SK-N-MC (cell line): ENCODE measurements at regions not wholly inside any gene's neighbourhood (a gene's known extent, or its start where the extent isn't known, plus 50 kb on each side); places are given as distances from the start of the nearest gene placed in this dataset.

ENCODE experiments used
- DNase-seq: peaks from one replicate; pipeline ENCODE4 v3.0.0-alpha.2; 2011; ENCODE audit warnings: low read depth, low spot score
- H3K27ac ChIP-seq: fragments of 200-600 bp; sonication (generic); 2 replicates; pipeline ENCODE4 v1.5.1; 2016; ENCODE audit warnings: mixed run types
- H3K36me3 ChIP-seq: fragments of 200-600 bp; sonication (generic); 2 replicates; pipeline ENCODE4 v1.6.1; 2017; ENCODE audit warnings: antibody characterized with exemption, low read length, mixed read lengths; ENCODE audit not compliant: insufficient read depth
- H3K4me3 ChIP-seq: fragments of 200-600 bp; sonication (generic); 2 replicates; pipeline ENCODE4 v1.5.1; 2016
- H3K9ac ChIP-seq: fragments of 200-600 bp; sonication (generic); 2 replicates; pipeline ENCODE4 v1.8.0; 2017; ENCODE audit warnings: mixed run types, mixed read lengths; ENCODE audit not compliant: insufficient read length
- H3K9me3 ChIP-seq: fragments of 200-600 bp; sonication (generic); 2 replicates; pipeline ENCODE4 v1.6.1; 2017; ENCODE audit warnings: low read depth, mild to moderate bottlenecking, antibody characterized with exemption, low read length, moderate library complexity, mixed read lengths
- EZH2 ChIP-seq: fragments of 200-600 bp; sonication (generic); IDR thresholded peaks from one replicate; pipeline ENCODE4 v1.6.1; 2017; ENCODE audit warnings: antibody characterized with exemption
- FOXP2 ChIP-seq: optimal IDR thresholded peaks from 2 replicates; pipeline ENCODE3; 2011; ENCODE audit warnings: mild to moderate bottlenecking, moderate library complexity; ENCODE audit not compliant: insufficient read depth; ENCODE audit errors: extremely low read length, control extremely low read depth
- POLR2AphosphoS5 ChIP-seq: IDR thresholded peaks from 2 replicates; pipeline ENCODE4 v1.6.1; 2012; ENCODE audit warnings: mild to moderate bottlenecking, low read depth, low read length, borderline replicate concordance

DNA sequence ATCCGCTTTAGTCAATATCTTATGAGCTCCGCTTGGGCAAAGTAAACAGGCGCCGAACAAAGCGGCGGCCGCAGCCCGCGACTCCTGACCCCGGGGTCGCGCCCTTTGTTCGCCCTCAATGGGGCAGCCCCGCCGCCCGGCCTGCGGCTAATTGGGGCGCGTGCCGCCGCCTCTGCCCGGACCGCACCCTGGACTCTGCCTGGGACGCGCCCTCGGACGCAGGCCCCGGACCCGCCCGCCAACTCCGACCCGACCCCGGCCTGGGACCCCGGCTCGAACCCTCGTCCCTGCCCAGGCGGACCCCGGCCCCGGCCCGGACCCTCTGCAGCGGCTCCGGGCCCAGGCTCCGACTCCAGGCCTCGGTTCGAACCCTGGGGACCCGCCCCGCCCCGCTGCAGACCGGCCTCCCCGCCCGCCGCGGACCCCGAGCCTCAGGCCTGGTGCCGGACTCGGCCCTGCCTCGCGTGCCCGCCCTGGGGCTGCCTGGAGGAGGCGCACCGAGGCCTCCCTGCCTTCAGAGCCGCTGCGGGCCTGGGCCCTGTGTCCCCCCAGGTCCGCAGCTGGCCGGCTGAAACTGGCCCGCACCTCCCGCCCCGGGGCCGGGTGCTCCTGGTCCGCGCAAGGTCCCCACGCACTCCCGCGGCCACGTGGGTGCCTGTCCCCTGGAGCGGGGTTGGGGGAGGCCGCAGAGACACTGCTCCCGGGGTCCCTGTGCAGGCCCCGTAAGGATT, 84.7 kb upstream of the WNT7B start:
- no peaks in the 10 kb centered on the region for H3K36me3 ChIP-seq
- peak overlapping the region; percentile 100; the same call in 1 of the 2 replicates for H3K27ac ChIP-seq
- H3K4me3 ChIP-seq: no peak overlapping the region
- H3K9me3 ChIP-seq: no peaks in the 10 kb centered on the region
- DNase-seq: no peak
- no peak overlapping the region for H3K9ac ChIP-seq
- TF ChIP-seq POLR2AphosphoS5 (no peak), EZH2 (no peak), FOXP2 (no peak)

DNA sequence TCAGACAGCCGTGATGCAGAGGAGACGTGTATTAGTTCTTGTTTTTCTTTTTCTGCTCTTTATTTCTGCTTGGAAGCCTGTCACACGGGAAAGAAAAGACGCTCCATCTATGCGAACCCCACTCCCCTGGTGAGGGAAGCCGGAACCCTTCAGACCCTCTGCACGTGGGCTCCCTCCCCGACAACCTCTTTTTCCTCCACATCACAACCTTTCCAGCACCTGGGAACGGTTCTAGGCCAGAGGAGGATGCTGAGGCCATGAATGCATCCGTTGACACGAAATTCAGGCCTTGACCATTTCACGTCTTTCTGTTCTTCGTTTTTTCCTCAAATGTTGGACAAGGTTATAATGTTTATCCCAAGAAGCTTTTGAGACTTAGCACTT, 85.3 kb upstream of the WNT7B start:
- Histone ChIP-seq H3K27ac (peak overlapping the region; percentile 100), H3K9ac (no peak overlapping the region), H3K9me3 (no peaks in the 10 kb centered on the region), H3K36me3 (no peaks in the 10 kb centered on the region), H3K4me3 (no peak overlapping the region)
- no peak for DNase-seq
- TF ChIP-seq EZH2 (no peak), POLR2AphosphoS5 (no peak), FOXP2 (no peak)

DNA sequence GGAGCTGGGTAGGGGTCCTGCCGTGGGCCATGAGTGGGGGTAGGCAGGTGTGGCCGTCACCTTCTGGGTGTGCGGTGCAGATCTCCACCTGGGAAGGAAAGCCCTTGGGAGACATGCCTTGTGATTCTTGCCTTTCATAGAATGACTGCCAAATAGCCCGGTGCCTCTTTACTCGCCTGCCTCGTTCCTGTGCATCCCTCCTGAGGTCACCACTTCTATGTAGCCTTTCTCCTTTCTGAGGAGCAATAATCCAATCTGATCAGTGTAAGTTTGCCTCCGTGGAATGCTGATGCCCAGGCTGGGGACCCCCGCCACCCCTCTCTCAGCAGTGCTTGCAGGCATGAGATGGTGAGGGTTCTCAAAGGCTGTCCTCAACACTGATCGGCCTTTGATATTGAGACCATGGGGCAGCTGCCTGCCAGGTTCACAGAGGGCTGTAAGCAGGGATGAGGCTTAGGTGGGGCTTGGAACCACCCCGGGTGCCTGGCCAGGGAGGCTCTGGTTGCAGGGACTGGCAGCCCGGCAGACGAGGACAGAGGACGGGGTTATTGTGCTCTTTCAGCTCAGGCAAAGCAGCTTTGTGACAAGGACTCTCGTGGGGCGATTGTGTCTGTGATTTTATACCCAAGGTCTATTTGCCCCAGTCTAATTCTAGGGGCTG, 86.1 kb upstream of the WNT7B start:
- Histone ChIP-seq H3K36me3 (no peaks in the 10 kb centered on the region), H3K9ac (no peak overlapping the region), H3K27ac (peak overlapping the region; percentile 100), H3K9me3 (no peaks in the 10 kb centered on the region), H3K4me3 (no peak overlapping the region)
- TF ChIP-seq EZH2 (no peak), POLR2AphosphoS5 (no peak), FOXP2 (no peak)
- DNase-seq: no peak

DNA sequence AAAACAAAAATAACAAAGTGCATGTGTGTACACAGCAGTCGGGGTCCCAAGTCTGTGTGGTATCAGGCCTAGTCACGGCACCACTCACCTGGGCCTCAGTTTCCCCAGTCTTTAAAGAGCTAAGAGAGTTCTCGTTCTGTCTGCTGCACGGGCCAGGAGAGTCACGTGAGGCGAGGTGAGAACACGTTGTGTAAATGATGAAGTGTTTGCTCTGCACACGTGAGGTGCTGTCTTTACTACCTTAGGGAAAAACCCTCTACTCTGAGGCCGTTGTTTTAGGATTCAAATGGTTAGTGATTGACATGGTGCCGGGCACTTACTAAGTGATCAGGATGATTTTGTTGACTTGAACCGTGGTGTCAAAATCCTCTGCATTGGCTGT, 86.5 kb upstream of the PPARA start:
- Histone ChIP-seq H3K36me3 (no peaks in the 10 kb centered on the region), H3K27ac (peak overlapping the region; percentile 100), H3K4me3 (no peak overlapping the region), H3K9me3 (no peaks in the 10 kb centered on the region), H3K9ac (peak overlapping the region; percentile 98)
- no peak for DNase-seq
- TF ChIP-seq POLR2AphosphoS5 (no peak), EZH2 (no peak), FOXP2 (no peak)

DNA sequence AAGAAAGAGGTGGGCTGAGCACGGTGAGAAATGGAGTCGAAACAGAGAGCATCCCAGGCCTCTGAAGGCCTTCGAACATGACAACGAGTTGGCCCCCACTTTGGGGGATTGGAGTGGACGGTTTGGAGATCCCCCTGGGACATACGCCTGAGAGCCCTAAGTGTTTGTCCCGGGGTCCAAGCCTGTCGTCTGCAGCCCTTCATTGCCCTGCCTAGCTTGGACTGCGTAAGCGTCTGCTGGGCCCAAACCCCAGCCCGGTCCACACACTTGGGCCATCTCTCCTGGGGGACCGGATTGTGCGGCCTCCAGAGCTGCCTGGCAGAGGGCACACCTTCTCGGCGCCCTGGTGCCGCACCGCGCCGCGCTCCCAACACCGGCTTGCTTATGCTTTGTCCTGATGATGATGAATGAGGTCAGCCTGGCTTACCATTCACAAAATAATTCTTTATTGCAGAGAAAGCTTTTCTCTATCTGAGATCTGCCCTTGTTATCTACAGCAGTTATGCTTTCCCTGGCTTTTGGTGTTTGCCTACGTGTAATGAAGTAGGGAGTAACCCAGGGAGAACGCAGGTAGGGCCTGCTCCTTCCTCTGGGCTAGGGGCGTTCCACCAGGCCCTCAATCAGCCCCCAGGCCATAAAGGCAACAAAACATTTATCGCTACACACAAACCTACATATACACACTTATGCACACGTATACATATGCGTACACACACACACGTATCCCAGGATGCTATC, 85.9 kb upstream of the PPARA start:
- DNase-seq: no peak
- H3K9ac ChIP-seq: peak overlapping the region; percentile 98
- TF ChIP-seq FOXP2: no peak
- no peak for TF ChIP-seq POLR2AphosphoS5
- no peak for TF ChIP-seq EZH2
- H3K9me3 ChIP-seq: no peaks in the 10 kb centered on the region
- H3K4me3 ChIP-seq: peak overlapping the region; percentile 89
- H3K27ac ChIP-seq: peak overlapping the region; percentile 100
- H3K36me3 ChIP-seq: no peaks in the 10 kb centered on the region

DNA sequence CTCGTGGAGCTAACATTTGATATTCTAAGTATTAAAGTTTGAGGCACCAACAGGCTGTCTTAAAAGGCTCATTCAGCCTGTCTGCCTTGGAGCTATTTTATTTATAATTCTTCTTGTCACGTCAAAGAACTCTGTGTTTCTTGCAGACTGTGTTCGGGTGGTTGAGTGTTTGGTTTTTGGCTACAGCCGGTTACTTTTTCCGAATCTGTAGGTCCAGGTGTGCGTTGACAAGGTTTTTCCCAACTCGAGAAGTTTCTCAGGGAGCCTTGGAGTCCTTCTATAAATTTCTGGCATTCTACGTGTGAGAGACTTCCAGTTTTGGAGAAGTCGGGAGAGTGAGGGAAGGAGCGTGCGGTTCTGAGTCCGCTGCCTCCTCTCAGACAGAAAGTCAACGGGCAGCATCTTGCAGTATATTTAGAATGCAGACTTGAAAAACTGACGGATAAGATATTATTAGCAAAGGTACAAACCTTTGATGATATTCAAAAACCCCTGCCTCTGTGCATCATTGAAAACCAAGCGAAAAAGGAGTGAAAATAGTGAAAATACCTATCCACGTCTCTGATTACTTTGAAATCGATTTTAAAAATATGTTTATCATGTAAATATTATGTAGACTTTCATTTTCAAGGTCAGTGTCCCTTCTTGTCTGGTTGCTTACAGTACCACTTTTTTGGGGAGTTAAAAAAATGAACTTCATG, 85.2 kb upstream of the PPARA start:
- TF ChIP-seq FOXP2: no peak
- TF ChIP-seq POLR2AphosphoS5: no peak
- no peak for TF ChIP-seq EZH2
- H3K9ac ChIP-seq: peak overlapping the region; percentile 98
- H3K36me3 ChIP-seq: no peaks in the 10 kb centered on the region
- DNase-seq: no peak
- H3K9me3 ChIP-seq: no peaks in the 10 kb centered on the region
- peak overlapping the region; percentile 100 for H3K27ac ChIP-seq
- H3K4me3 ChIP-seq: peak overlapping the region; percentile 89

DNA sequence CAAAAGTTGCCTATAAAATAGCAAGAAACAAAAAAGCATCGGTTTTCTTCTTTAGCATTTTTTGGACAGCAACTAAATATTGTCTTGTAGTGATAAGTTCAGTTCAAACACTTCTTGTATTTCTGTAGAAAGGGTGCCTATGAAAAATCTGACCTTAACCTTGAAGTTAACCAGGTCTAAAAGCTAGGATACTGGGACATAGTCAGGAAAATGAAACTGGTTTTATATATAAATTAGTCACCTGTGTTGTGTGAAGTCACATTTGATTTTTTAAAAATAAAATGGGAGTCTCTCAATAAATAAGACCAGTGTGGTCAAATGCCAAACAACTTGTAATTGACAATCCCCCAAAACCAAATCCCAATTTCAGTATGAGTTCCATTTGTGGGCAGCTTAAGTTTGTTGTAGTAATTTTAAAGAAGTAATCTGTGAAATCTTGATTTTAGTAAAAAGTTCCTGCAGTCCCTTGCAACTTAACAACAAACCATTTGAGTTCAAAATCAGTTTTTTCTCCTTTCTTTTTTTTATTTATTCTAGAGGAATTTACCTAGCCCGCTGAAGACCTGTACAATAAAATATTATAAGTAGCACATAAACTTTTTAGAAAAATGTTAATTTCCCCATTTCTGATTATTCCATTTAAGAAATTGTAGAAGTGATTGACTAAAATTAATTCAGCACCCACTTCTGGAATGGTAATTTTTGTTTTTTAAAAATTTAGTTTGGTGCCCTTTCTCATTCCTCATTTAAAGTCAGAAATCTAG, 84.5 kb upstream of the PPARA start:
- Histone ChIP-seq H3K27ac (peak overlapping the region; percentile 100), H3K9ac (peak overlapping the region; percentile 98), H3K36me3 (no peaks in the 10 kb centered on the region), H3K9me3 (no peaks in the 10 kb centered on the region), H3K4me3 (peak overlapping the region; percentile 89)
- no peak for DNase-seq
- TF ChIP-seq EZH2 (no peak), POLR2AphosphoS5 (no peak), FOXP2 (no peak)

DNA sequence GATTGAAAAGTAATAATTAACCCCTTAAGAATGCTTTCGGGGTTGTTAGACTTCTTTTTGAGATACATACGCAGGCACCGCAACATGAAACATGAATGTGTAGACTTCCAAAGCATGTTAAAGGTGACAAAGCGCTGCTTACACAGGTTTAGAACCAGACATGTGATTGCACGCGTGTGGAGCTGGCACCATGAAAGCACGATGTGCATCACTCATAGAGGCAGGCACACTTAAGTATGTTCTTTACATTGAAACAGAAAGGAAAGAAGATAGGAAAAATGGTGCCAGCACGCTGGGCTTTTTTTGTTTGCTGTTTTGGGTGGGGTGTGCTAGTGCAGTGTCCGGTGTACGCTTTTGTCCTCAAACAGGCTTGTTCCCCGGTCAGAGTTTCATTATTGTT, 83.6 kb upstream of the PPARA start:
- no peak for TF ChIP-seq POLR2AphosphoS5
- TF ChIP-seq FOXP2: no peak
- no peak for TF ChIP-seq EZH2
- H3K9me3 ChIP-seq: no peaks in the 10 kb centered on the region
- H3K4me3 ChIP-seq: peak overlapping the region; percentile 89
- H3K27ac ChIP-seq: peak overlapping the region; percentile 100
- DNase-seq: no peak
- peak overlapping the region; percentile 98 for H3K9ac ChIP-seq
- H3K36me3 ChIP-seq: no peaks in the 10 kb centered on the region
